ENCODE measurements at regions not wholly inside any gene's neighbourhood (a gene's known extent, or its start where the extent isn't known, plus 50 kb on each side); places are given as distances from the start of the nearest gene placed in this dataset.
"Not testable (repeated sequence)": the region's sequence is repeated elsewhere in the genome, so short reads cannot be mapped to it uniquely, and the experiment has no call there.

DNA sequence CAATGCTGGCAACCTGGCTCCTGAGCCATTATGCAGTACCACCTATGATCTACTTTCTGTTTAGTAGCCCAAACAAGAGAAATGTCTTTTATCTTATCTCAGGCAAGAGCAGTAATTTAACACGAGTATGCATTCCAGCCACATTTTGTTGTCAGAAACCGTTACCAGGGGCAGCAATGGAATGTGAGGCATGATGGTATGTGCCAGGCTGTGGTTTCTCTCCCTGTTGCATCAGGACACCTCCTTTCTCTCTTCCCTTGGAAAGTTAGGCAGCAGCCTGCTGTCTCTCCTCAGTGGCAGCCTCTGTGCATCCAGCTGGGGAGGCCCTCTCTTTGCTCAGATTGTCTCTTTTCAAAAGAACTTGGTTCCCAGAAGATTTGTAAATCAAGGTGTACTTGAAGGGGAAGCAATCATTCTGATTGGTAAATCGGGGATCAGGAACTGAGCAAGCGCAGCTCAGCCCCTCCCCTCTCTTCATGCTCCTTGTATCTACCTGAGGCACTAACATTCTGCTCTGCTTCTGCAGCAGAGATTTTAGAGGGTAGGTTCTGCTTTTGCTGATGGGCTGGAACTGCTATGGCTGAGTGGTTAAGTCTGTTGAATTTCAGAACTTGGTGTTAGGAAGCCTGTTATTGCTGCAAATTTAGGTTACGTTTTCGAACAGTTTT lies 229.2 kb downstream of the ADAMTS15 start:
- H3K36me3 Mint-ChIP-seq (ENCODE audit: low read depth) = peaks cover 29% of the 10 kb centered on the region
- H3K27ac Mint-ChIP-seq (ENCODE audit: unreplicated experiment) = no peak overlapping the region
- H3K4me3 Mint-ChIP-seq = no peak overlapping the region
- TF ChIP-seq, protein P1, sequence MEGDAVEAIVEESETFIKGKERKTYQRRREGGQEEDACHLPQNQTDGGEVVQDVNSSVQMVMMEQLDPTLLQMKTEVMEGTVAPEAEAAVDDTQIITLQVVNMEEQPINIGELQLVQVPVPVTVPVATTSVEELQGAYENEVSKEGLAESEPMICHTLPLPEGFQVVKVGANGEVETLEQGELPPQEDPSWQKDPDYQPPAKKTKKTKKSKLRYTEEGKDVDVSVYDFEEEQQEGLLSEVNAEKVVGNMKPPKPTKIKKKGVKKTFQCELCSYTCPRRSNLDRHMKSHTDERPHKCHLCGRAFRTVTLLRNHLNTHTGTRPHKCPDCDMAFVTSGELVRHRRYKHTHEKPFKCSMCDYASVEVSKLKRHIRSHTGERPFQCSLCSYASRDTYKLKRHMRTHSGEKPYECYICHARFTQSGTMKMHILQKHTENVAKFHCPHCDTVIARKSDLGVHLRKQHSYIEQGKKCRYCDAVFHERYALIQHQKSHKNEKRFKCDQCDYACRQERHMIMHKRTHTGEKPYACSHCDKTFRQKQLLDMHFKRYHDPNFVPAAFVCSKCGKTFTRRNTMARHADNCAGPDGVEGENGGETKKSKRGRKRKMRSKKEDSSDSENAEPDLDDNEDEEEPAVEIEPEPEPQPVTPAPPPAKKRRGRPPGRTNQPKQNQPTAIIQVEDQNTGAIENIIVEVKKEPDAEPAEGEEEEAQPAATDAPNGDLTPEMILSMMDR (conservative IDR thresholded peaks at IDR 0.05) = no peak
- no peaks in the 10 kb centered on the region for H3K27me3 Mint-ChIP-seq (ENCODE audit: low read depth)
- peaks cover 33% of the 10 kb centered on the region for H3K4me1 Mint-ChIP-seq
- DNase-seq (ENCODE audit: low read depth, low spot score) = no peak
- H3K9me3 Mint-ChIP-seq = peaks cover 37% of the 10 kb centered on the region

DNA sequence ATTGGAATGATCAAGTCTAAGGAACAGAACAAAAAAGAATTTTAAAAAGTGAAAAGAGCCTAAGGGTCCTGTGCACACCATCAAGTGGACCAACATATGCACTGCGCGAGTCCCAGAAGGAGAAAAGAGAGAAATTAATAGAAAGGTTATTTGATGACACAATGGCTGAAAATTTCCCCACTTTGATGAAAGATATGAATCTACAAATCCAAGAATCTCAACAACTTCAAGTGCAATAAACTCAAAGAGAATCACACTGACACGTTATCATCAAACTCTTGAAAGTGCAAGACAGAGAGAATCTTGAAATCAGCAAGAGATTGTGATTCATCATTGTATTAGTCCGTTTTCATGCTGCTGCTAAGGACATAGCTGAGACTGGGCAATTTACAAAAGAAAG lies 230.8 kb downstream of the ADAMTS15 start:
- peaks cover 27% of the 10 kb centered on the region for H3K4me1 Mint-ChIP-seq
- H3K27me3 Mint-ChIP-seq (ENCODE audit: low read depth) = no peaks in the 10 kb centered on the region
- TF ChIP-seq, protein P1 (conservative IDR thresholded peaks at IDR 0.05) = no peak
- no peak for DNase-seq (ENCODE audit: low read depth, low spot score)
- peaks cover 32% of the 10 kb centered on the region for H3K36me3 Mint-ChIP-seq (ENCODE audit: low read depth)
- no peak overlapping the region for H3K4me3 Mint-ChIP-seq
- peaks cover 48% of the 10 kb centered on the region for H3K9me3 Mint-ChIP-seq
- H3K27ac Mint-ChIP-seq (ENCODE audit: unreplicated experiment) = no peak overlapping the region

DNA sequence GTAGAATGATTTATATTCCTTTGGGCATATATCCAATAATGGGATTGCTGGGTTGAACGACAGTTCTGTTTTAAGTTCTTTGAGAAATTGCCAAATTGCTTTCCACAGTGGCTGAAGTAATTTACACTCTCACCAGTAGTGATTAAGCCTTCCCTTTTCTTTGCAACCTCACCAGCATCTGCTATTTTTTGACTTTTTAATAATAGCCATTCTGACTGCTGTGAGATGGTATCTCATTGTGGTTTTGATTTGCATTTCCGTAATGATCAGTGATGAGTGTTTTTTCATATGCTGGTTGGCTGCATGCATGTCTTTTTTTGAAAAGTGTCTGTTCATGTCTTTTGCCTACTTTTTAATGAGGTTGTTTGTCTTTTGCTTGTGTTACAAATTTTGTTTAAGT lies 233.8 kb downstream of the SNX19 start:
- Mint-ChIP-seq H3K9me3 (peaks cover 51% of the 10 kb centered on the region), H3K36me3 (ENCODE audit: low read depth) (peaks cover 29% of the 10 kb centered on the region)
- not testable (repeated sequence) for H3K4me1 Mint-ChIP-seq; H3K27ac Mint-ChIP-seq (ENCODE audit: unreplicated experiment); H3K4me3 Mint-ChIP-seq; DNase-seq (ENCODE audit: low read depth, low spot score); H3K27me3 Mint-ChIP-seq (ENCODE audit: low read depth)

DNA sequence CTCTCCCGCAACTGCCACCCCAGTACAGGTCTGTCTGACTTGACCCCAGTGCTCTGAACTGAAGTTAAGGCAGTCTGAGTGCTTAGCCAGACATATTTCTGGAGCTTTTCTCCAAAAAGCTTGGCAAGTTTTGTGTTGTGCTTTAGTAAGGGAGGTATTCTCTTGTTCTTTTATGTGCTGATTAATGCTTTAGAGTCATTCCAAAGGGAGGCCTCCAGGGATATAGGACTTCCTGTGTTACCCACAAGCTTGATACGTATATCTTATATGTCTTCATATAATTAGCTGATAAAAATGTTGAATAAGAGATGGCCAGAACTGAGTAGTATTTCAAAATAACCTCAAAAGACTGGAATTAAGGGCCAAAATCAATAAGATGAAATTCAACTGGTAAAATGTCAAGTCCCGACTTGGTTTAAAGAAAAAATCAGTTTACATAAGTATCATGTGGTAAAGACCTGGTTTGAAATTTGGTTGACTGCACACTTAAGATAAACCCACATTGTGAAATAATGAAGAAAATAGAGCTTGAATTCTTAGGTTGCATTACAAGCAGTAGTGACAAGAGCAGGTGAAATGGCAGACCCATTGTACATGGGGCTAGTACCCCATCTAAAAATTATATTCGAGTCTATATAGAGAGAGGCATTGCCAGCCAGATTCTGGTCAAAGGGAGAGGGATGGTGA lies 226.9 kb downstream of the SNX19 start:
- H3K27ac Mint-ChIP-seq (ENCODE audit: unreplicated experiment) = no peak overlapping the region
- H3K4me3 Mint-ChIP-seq = no peak overlapping the region
- no peaks in the 10 kb centered on the region for H3K36me3 Mint-ChIP-seq (ENCODE audit: low read depth)
- no peaks in the 10 kb centered on the region for H3K4me1 Mint-ChIP-seq
- TF ChIP-seq, protein P1 (conservative IDR thresholded peaks at IDR 0.05) = no peak
- DNase-seq (ENCODE audit: low read depth, low spot score) = no peak
- peaks cover 6% of the 10 kb centered on the region for H3K9me3 Mint-ChIP-seq
- no peaks in the 10 kb centered on the region for H3K27me3 Mint-ChIP-seq (ENCODE audit: low read depth)

DNA sequence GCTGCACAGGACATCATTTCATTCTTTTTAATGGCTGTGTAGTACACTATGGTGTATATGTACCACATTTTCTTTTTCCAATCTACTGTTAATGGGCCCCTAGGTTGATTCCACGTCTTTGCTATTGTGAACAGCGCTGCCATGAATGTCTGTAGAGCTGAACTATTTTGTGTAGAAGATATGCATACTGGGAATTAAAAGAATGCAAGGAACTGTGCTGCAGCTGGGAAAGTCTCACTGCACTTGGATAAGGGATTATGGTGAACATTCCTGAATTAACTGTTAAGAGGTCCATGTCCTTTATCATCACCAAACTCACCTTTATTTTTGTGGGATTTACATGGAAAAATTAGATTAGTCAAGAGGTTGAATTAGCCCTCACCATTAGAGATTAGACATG lies 224.7 kb downstream of the SNX19 start:
- H3K4me1 Mint-ChIP-seq = no peaks in the 10 kb centered on the region
- no peak overlapping the region for H3K27ac Mint-ChIP-seq (ENCODE audit: unreplicated experiment)
- DNase-seq (ENCODE audit: low read depth, low spot score) = no peak
- H3K27me3 Mint-ChIP-seq (ENCODE audit: low read depth) = no peaks in the 10 kb centered on the region
- H3K36me3 Mint-ChIP-seq (ENCODE audit: low read depth) = no peaks in the 10 kb centered on the region
- TF ChIP-seq, protein P1 (conservative IDR thresholded peaks at IDR 0.05) = no peak
- H3K9me3 Mint-ChIP-seq = peaks cover 2% of the 10 kb centered on the region
- H3K4me3 Mint-ChIP-seq = no peak overlapping the region

DNA sequence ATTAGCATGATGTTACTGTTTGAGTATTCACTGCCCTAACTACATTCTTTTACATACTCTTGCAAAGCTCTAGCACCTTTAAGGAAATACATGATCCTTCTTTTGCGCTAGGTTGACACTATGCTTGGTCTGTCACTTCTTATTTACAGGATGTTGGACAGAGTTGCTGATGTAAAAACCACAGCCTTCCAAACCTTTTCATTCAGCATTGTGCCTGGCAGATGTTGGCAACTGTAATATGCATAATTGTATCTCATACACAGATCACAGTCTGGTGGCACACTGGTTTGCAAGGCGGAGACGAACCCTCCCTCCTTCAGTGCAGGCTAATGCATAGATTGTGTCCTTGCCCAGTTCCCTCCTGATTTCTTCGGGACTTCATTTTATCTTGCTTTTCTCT lies 224.1 kb downstream of the SNX19 start:
- no peak for DNase-seq (ENCODE audit: low read depth, low spot score)
- H3K4me3 Mint-ChIP-seq = no peak overlapping the region
- H3K4me1 Mint-ChIP-seq = no peaks in the 10 kb centered on the region
- TF ChIP-seq, protein P1 (conservative IDR thresholded peaks at IDR 0.05) = no peak
- no peaks in the 10 kb centered on the region for H3K36me3 Mint-ChIP-seq (ENCODE audit: low read depth)
- no peaks in the 10 kb centered on the region for H3K27me3 Mint-ChIP-seq (ENCODE audit: low read depth)
- H3K27ac Mint-ChIP-seq (ENCODE audit: unreplicated experiment) = no peak overlapping the region
- H3K9me3 Mint-ChIP-seq = peaks cover 1% of the 10 kb centered on the region
